GM12801 (cell line): ENCODE measurements at regions not wholly inside any gene's neighbourhood (a gene's known extent, or its start where the extent isn't known, plus 50 kb on each side); places are given as distances from the start of the nearest gene placed in this dataset.

ENCODE experiments used
- TF ChIP-seq, protein P1 (sequence below): IDR thresholded peaks from one replicate; pipeline ENCODE4 v1.5.1; 2011; ENCODE audit warnings: control low read depth; ENCODE audit not compliant: insufficient read length; ENCODE audit errors: extremely low read depth

DNA sequence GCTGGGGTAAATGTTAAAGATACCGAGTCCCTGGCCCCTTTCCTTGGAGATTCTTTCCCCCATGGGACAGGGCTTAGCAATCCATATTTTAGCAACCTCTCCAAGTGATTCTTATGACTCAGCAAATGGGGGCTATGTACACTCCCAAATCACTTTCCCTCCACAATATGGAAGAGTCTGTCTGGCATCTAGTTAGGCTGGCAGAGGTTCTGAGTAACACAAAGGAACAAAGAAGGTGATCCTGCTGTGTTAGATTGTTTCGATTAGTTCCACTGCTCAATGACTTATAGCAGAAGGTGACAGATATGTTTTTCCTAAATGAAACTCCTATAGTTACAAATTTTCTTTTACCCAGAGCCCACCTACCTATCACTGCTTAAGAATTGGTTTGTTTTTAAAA is 154.0 kb upstream of the SYT13 start:
- TF ChIP-seq, protein P1, sequence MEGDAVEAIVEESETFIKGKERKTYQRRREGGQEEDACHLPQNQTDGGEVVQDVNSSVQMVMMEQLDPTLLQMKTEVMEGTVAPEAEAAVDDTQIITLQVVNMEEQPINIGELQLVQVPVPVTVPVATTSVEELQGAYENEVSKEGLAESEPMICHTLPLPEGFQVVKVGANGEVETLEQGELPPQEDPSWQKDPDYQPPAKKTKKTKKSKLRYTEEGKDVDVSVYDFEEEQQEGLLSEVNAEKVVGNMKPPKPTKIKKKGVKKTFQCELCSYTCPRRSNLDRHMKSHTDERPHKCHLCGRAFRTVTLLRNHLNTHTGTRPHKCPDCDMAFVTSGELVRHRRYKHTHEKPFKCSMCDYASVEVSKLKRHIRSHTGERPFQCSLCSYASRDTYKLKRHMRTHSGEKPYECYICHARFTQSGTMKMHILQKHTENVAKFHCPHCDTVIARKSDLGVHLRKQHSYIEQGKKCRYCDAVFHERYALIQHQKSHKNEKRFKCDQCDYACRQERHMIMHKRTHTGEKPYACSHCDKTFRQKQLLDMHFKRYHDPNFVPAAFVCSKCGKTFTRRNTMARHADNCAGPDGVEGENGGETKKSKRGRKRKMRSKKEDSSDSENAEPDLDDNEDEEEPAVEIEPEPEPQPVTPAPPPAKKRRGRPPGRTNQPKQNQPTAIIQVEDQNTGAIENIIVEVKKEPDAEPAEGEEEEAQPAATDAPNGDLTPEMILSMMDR: no peak

DNA sequence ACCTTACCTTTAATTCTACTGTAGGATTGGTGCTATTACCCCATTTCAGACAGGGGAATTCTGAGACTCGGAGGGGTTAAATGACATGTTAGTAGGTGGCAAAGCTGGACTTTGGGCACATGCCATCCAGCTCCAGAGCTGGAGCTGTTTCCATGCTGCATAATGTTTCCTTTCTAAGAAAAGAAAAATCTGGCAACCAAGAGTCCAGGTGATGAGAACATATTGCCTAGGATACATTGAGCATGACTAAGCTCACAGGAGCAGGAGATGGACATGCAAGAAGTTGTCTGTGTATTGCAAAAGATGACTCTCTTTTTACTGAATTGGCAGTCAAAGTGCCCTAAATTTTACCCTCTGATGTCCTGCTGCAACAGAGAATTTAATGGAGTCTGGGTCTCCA is 150.8 kb upstream of the SYT13 start:
- TF ChIP-seq, protein P1: no peak

DNA sequence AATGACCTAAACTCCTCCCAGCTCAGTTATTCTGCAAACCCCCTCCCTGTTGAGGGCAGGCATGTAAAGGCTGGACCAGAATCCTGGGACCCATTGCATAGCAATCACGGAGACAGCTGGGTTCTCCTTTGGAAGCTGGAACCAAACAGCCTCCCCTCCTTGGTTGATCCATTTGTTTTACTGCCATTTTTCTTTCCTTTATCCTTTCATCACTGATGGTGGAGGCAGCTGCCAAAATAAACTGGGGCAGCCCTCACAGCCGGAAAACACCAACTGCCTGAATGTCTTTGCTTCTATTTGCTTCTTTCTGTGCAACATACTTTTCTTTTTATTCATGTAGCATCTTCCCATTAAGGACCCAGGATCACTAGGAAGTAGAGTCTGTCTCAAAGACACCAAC is 150.0 kb upstream of the SYT13 start:
- TF ChIP-seq, protein P1: no peak

DNA sequence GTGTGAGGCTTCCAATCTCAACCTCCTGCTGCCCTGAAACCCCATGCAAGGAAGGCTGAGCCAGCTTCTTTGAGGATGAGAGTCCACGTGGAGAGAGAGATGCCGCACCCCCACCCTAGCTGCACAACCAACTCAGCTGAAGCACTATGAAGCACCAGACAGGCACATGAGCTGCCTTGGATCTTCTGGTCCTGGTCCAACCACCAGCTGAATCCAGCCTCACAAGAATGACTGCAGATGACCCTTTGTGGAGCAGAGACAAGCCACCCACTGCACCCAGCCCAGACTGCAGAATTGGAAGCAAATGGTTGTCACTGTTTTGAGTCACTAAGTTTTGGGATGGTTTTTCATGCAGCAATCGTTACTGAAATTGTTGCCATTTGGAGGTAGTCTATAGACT is 149.6 kb upstream of the SYT13 start:
- TF ChIP-seq, protein P1: no peak

DNA sequence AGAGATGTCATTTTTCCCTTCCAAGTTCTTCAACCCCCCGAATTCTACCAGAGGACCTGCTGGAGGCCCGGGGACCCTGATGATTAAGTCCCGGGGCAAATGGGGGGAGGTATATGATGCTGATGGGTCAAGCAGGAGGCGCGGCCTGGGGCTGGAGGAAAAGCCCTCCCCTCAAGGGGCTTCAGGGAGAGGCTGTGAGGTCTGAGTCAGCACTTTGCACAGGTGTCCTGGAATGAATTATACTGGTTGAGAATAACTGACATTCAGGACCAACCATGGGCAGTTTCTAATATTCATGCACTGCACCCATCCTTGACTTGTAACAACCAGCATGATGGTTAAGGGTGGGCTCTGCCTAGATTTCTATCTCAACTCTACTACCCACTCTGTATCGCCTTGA is 146.8 kb upstream of the SYT13 start:
- TF ChIP-seq, protein P1: no peak

DNA sequence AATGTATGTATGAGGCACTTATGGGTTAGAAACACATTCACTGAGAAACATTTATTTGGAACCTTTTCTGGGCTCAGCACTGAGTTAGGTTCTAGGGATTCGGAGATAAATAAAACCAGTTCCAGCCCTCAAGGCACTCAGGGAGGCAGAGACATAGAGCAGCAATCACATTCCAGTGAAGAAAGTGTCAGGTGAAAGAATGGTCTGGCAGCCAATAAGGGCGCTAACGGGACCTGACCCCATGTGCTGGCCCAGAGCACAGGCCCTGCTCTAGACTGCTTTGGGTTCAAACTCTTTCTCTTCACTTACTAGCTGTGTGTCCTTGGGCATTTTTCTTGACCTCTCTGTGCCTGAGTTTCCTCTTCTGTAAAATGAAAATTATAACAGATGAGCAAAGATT is 146.0 kb upstream of the SYT13 start:
- TF ChIP-seq, protein P1: no peak

DNA sequence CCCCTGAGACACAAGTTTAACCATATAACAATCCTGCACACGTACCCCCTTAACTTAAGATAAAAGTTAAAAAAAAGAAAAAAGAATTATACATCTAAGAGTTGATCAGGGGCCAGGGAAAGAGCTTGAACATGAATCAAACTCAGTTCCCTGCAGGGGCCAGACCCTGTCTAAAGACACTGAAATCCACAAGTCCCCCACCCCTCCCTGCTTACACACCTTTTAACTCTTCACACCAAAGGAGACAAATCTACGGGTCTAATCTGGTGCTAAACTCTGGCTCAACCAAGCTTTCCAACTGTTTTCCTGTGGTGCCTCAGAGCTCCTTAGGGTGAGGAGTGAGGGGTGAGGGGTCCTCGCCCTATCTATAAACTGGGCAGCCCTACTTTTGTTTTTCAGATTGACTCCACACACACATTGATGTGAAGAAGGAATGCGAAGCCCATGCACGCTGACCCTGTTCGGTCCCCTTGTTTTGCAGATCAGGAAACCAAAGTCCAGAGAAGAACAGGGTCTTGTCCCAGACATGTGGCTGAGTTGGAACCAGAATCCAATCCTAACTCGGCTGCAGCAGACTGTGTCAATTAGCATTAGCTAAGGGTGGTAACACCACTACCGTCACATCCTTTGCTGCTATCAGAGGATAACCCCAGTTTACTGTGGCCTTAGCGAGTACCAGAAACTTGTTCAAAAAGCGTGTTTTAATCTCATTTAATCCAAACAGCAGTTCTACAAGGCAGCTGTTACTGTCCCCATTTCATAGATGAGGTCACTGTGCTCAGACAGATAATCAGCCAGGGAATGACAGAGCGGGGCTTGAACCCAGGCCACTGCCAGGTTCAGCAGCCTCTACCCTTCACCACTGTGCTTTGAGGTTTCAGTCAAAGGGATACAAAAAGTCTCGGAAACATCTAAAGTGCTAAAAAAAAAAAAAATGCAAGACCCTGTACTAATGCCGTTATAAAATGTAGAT is 145.2 kb upstream of the SYT13 start:
- TF ChIP-seq, protein P1: no peak
